Neural cell (in vitro differentiated cells): ENCODE measurements at regions not wholly inside any gene's neighbourhood (a gene's known extent, or its start where the extent isn't known, plus 50 kb on each side); places are given as distances from the start of the nearest gene placed in this dataset.

Source experiments
- H2AFZ ChIP-seq: fragments of 200-600, 300-800 bp; sonication (generic), shearing (Covaris generic); 2 replicates; pipeline ENCODE4 v1.6.0; 2014; ENCODE audit warnings: low read depth, mild to moderate bottlenecking, antibody characterized with exemption, low read length, moderate library complexity
- H3F3A ChIP-seq: fragments of 200-600 bp; shearing (Covaris generic); 2 replicates; pipeline ENCODE4 v1.6.1; 2016; ENCODE audit warnings: mild to moderate bottlenecking, moderate library complexity, mixed read lengths, antibody characterized with exemption, low read length; ENCODE audit not compliant: insufficient read depth, poor library complexity, severe bottlenecking
- H3K27ac ChIP-seq: fragments of 200-600, 300-800 bp; sonication (generic), shearing (Covaris generic); 2 replicates; pipeline ENCODE4 v1.5.1; 2014; ENCODE audit warnings: mild to moderate bottlenecking, low read length, moderate library complexity
- H3K27me3 ChIP-seq: fragments of 300-800, 200-600 bp; sonication (generic), shearing (Covaris generic); 2 replicates; pipeline ENCODE4 v1.6.0; 2014; ENCODE audit warnings: mild to moderate bottlenecking, low read depth, low read length, moderate library complexity; ENCODE audit not compliant: insufficient read depth
- H3K36me3 ChIP-seq: fragments of 300-800, 200-600 bp; sonication (generic), shearing (Covaris generic); 2 replicates; pipeline ENCODE4 v1.5.1; 2014; ENCODE audit warnings: mild to moderate bottlenecking, antibody characterized with exemption, low read length, moderate library complexity; ENCODE audit not compliant: insufficient read depth
- H3K4me2 ChIP-seq: fragments of 300-800, 200-600 bp; sonication (generic), shearing (Covaris generic); 2 replicates; pipeline ENCODE4 v1.6.0; 2014; ENCODE audit warnings: mild to moderate bottlenecking, low read length
- H3K4me3 ChIP-seq: fragments of 300-800, 200-600 bp; sonication (generic), shearing (Covaris generic); 2 replicates; pipeline ENCODE4 v1.5.1; 2014; ENCODE audit warnings: mild to moderate bottlenecking, low read length, moderate library complexity
- H3K79me2 ChIP-seq: fragments of 200-600 bp; shearing (Covaris generic); replicated peaks from 2 replicates; pipeline ENCODE4 v1.6.0; 2014; ENCODE audit warnings: mild to moderate bottlenecking, low read length, moderate library complexity; ENCODE audit not compliant: insufficient read depth
- H3K9ac ChIP-seq: fragments of 300-800, 200-600 bp; sonication (generic), shearing (Covaris generic); 2 replicates; pipeline ENCODE4 v1.6.1; 2016; ENCODE audit warnings: mild to moderate bottlenecking, low read length, mixed read lengths
- H3K9me2 ChIP-seq: fragments of 200-600 bp; shearing (Covaris generic); 2 replicates; pipeline ENCODE4 v1.6.1; 2016; ENCODE audit warnings: mild to moderate bottlenecking, low read length, mixed read lengths; ENCODE audit not compliant: insufficient read depth
- H3K9me3 ChIP-seq: fragments of 200-600, 300-800 bp; sonication (generic), shearing (Covaris generic); 2 replicates; pipeline ENCODE4 v1.6.1; 2016; ENCODE audit warnings: mild to moderate bottlenecking, mixed run types, low read length, moderate library complexity, mixed read lengths
- H4K20me1 ChIP-seq: fragments of 200-600 bp; shearing (Covaris generic); 2 replicates; pipeline ENCODE4 v1.6.1; 2016; ENCODE audit warnings: mild to moderate bottlenecking, mixed run types; ENCODE audit not compliant: insufficient read depth
- EP300 ChIP-seq: fragments of 450-650 bp; conservative IDR thresholded peaks from 2 replicates; pipeline ENCODE4 v1.6.1; 2014; ENCODE audit warnings: antibody characterized with exemption, mild to moderate bottlenecking, moderate library complexity; ENCODE audit not compliant: poor library complexity, severe bottlenecking
- EZH2 ChIP-seq: fragments of 200-600, 300-800 bp; shearing (Covaris generic), sonication (generic); IDR thresholded peaks from 2 replicates; pipeline ENCODE4 v1.6.1; 2014; ENCODE audit warnings: antibody characterized with exemption, low read length, borderline replicate concordance, mild to moderate bottlenecking; ENCODE audit not compliant: insufficient read depth, poor library complexity, severe bottlenecking
- MXI1 ChIP-seq: fragments of 450-650 bp; conservative IDR thresholded peaks from 2 replicates; pipeline ENCODE4 v1.6.1; 2014; ENCODE audit warnings: antibody characterized with exemption, mild to moderate bottlenecking; ENCODE audit not compliant: poor library complexity, severe bottlenecking
- POLR2AphosphoS5 ChIP-seq: IDR thresholded peaks from 2 replicates; pipeline ENCODE4 v1.6.1; 2012
- RAD21 ChIP-seq: fragments of 450-650 bp; conservative IDR thresholded peaks from 2 replicates; pipeline ENCODE4 v1.6.1; 2014; ENCODE audit warnings: antibody characterized with exemption, mild to moderate bottlenecking, moderate library complexity
- SMC3 ChIP-seq: fragments of 450-650 bp; conservative IDR thresholded peaks from 2 replicates; pipeline ENCODE4 v1.6.1; 2014; ENCODE audit warnings: antibody characterized with exemption, mild to moderate bottlenecking, moderate library complexity; ENCODE audit not compliant: poor library complexity
- TAF1 ChIP-seq: IDR thresholded peaks from 2 replicates; pipeline ENCODE4 v1.6.1; 2012; ENCODE audit warnings: low read depth
- TF ChIP-seq, protein P1 (sequence below): fragments of 450-650 bp; IDR thresholded peaks from 2 replicates; pipeline ENCODE4 v1.5.1; 2014; ENCODE audit warnings: antibody characterized with exemption, mild to moderate bottlenecking, moderate library complexity; ENCODE audit not compliant: poor library complexity, severe bottlenecking
- TF ChIP-seq, protein P2 (sequence below): IDR thresholded peaks from 2 replicates; pipeline ENCODE4 v1.6.1; 2012; ENCODE audit warnings: borderline replicate concordance

DNA sequence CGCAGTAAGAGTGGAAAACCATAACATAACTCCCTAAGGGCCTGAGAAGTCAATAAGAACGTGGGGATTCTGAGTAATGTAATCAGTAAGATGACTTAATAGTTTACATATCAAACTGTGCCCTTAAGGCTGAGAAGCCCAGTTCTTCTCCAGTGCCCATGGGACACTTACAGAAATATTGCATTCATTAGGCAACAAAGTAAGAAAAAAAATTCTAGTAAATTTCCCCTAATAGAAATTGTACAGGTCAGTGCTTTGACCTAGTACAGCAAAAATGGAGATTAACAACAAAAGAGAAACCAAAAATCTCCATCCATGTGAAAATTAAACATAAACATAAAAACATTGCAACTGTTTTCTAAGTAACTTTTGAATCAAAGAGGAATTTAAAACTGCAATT is 139.8 kb upstream of the HS6ST1 start:
- H3K36me3 ChIP-seq: no peaks in the 10 kb centered on the region
- no peaks in the 10 kb centered on the region for H3K9me3 ChIP-seq
- no peaks in the 10 kb centered on the region for H3K27me3 ChIP-seq
- no peak overlapping the region for H3K9ac ChIP-seq
- no peaks in the 10 kb centered on the region for H4K20me1 ChIP-seq
- no peak overlapping the region for H2AFZ ChIP-seq
- TF ChIP-seq MXI1: no peak
- TF ChIP-seq EZH2: no peak
- TF ChIP-seq RAD21: no peak
- TF ChIP-seq EP300: no peak
- TF ChIP-seq, protein P1, sequence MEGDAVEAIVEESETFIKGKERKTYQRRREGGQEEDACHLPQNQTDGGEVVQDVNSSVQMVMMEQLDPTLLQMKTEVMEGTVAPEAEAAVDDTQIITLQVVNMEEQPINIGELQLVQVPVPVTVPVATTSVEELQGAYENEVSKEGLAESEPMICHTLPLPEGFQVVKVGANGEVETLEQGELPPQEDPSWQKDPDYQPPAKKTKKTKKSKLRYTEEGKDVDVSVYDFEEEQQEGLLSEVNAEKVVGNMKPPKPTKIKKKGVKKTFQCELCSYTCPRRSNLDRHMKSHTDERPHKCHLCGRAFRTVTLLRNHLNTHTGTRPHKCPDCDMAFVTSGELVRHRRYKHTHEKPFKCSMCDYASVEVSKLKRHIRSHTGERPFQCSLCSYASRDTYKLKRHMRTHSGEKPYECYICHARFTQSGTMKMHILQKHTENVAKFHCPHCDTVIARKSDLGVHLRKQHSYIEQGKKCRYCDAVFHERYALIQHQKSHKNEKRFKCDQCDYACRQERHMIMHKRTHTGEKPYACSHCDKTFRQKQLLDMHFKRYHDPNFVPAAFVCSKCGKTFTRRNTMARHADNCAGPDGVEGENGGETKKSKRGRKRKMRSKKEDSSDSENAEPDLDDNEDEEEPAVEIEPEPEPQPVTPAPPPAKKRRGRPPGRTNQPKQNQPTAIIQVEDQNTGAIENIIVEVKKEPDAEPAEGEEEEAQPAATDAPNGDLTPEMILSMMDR: no peak
- no peak for TF ChIP-seq POLR2AphosphoS5
- no peak for TF ChIP-seq TAF1
- TF ChIP-seq SMC3: no peak
- TF ChIP-seq, protein P2, sequence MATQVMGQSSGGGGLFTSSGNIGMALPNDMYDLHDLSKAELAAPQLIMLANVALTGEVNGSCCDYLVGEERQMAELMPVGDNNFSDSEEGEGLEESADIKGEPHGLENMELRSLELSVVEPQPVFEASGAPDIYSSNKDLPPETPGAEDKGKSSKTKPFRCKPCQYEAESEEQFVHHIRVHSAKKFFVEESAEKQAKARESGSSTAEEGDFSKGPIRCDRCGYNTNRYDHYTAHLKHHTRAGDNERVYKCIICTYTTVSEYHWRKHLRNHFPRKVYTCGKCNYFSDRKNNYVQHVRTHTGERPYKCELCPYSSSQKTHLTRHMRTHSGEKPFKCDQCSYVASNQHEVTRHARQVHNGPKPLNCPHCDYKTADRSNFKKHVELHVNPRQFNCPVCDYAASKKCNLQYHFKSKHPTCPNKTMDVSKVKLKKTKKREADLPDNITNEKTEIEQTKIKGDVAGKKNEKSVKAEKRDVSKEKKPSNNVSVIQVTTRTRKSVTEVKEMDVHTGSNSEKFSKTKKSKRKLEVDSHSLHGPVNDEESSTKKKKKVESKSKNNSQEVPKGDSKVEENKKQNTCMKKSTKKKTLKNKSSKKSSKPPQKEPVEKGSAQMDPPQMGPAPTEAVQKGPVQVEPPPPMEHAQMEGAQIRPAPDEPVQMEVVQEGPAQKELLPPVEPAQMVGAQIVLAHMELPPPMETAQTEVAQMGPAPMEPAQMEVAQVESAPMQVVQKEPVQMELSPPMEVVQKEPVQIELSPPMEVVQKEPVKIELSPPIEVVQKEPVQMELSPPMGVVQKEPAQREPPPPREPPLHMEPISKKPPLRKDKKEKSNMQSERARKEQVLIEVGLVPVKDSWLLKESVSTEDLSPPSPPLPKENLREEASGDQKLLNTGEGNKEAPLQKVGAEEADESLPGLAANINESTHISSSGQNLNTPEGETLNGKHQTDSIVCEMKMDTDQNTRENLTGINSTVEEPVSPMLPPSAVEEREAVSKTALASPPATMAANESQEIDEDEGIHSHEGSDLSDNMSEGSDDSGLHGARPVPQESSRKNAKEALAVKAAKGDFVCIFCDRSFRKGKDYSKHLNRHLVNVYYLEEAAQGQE: no peak
- no peaks in the 10 kb centered on the region for H3K9me2 ChIP-seq
- H3K27ac ChIP-seq: no peak overlapping the region
- no peaks in the 10 kb centered on the region for H3F3A ChIP-seq
- no peaks in the 10 kb centered on the region for H3K79me2 ChIP-seq
- no peak overlapping the region for H3K4me2 ChIP-seq
- no peak overlapping the region for H3K4me3 ChIP-seq

GRCh38 chr2:128464456-128464855 is 145.8 kb upstream of the HS6ST1 start:
- Histone ChIP-seq H3K9me3 (peaks cover 4% of the 10 kb centered on the region), H4K20me1 (no peaks in the 10 kb centered on the region), H3K4me3 (no peak overlapping the region), H3K4me2 (no peak overlapping the region), H3K9me2 (no peaks in the 10 kb centered on the region), H3K36me3 (no peaks in the 10 kb centered on the region), H3K27me3 (no peaks in the 10 kb centered on the region), H3F3A (no peaks in the 10 kb centered on the region), H2AFZ (no peak overlapping the region), H3K9ac (no peak overlapping the region), H3K79me2 (no peaks in the 10 kb centered on the region), H3K27ac (no peak overlapping the region)
- TF ChIP-seq EP300 (no peak), TAF1 (no peak), EZH2 (no peak), POLR2AphosphoS5 (no peak), RAD21 (no peak), SMC3 (no peak), MXI1 (no peak)
- TF ChIP-seq, protein P2: no peak
- TF ChIP-seq, protein P1: no peak
